Thyroid gland (tissue), 4 donors: ENCODE measurements at regions not wholly inside any gene's neighbourhood (a gene's known extent, or its start where the extent isn't known, plus 50 kb on each side); places are given as distances from the start of the nearest gene placed in this dataset.

ENCODE experiments used
- DNase-seq, 2 donors: peaks; one replicate each; pipeline ENCODE4 v3.0.0-alpha.2; 2019
- H3K27ac ChIP-seq, 3 donors: fragments of 200-600 bp; sonication (generic); 1 replicate in 2 of 3; 2 replicates in 1 of 3; pipeline ENCODE4 v1.5.1; 2016 to 2019; ENCODE audit warnings: mild to moderate bottlenecking in 1 of 3, moderate library complexity in 1 of 3
- H3K27me3 ChIP-seq: fragments of 200-600 bp; sonication (generic); one replicate; pipeline ENCODE4 v1.5.1; 2019
- H3K36me3 ChIP-seq, 2 donors: fragments of 200-600 bp; sonication (generic); one replicate each; pipeline ENCODE4 v1.5.1; 2016 to 2019
- H3K4me1 ChIP-seq, 2 donors: fragments of 200-600 bp; sonication (generic); one replicate each; pipeline ENCODE4 v1.5.1; 2017 to 2019
- H3K4me3 ChIP-seq, 3 donors: fragments of 200-600 bp; sonication (generic); replicated peaks in 1 of 3; 1 replicate in 2 of 3; 2 replicates in 1 of 3; pipeline ENCODE4 v1.5.1; 2016; ENCODE audit warnings: mild to moderate bottlenecking in 1 of 3
- H3K9me3 ChIP-seq: fragments of 200-600 bp; sonication (generic); one replicate; pipeline ENCODE4 v1.5.1; 2017
- CTCF ChIP-seq, 6 experiments: fragments of 200-600 bp in 3 of 6; fragments of 450-650 bp in 3 of 6; sonication (generic) in 3 of 6; IDR thresholded peaks; one replicate each; pipeline ENCODE4 v1.5.1; 2016 to 2019; ENCODE audit warnings: antibody characterized with exemption in 6 of 6, mild to moderate bottlenecking in 2 of 6, inconsistent platforms in 1 of 6, moderate library complexity in 1 of 6
- POLR2A ChIP-seq, 2 donors: fragments of 450-650 bp; IDR thresholded peaks; one replicate each; pipeline ENCODE4 v1.6.1; 2017; ENCODE audit warnings: antibody characterized with exemption in 2 of 2, mild to moderate bottlenecking in 2 of 2, moderate library complexity in 1 of 2
- WGBS, 2 donors: methylation state at CpG; one replicate each; pipeline ENCODE4 v1.1.5; 2017; 5-methylcytosine and 5-hydroxymethylcytosine counted together
- intact Hi-C: fragments of 100-400 bp; cut with DNase I; formaldehyde crosslinking; loops from one replicate; pipeline ENCODE4 v1.15.1; 2023

DNA sequence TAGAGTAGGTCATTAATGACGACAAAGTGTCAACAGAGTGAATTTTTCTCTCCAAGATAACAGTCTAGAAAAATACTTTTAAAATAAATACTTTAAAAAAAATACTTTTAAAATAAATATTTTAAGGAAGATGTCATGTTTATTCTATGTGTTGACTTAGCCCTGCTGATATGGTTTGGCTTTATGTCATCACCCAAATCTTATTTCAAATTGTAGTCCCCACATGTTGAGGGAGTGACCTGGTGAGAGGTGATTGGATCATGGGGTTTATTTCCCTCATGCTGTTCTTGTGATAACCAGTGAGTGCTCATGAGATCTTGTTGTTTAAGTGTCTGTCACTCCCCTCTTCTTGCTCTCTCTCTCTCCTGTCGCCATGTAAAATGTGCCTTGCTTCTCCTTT lies 754.9 kb upstream of the SLIT2 start:
- 70 to 88% methylated on average over 2 of the region's 2 CpGs for WGBS, 2 donors
- Histone ChIP-seq H3K9me3 (no peaks in the 10 kb centered on the region), H3K36me3 (no peaks in the 10 kb centered on the region), H3K4me1 (no peaks in the 10 kb centered on the region), H3K27ac (no peak overlapping the region), H3K27me3 (no peaks in the 10 kb centered on the region), H3K4me3 (no peak overlapping the region)
- TF ChIP-seq CTCF (IDR thresholded peaks at IDR 0.05) (no peak), POLR2A (IDR thresholded peaks at IDR 0.05) (no peak)
- no peak for DNase-seq
- intact Hi-C loops, result no loop called here

GRCh38 chr4:19494961-19495360 lies 756.7 kb upstream of the SLIT2 start:
- TF ChIP-seq POLR2A (IDR thresholded peaks at IDR 0.05), result no peak
- no peak for TF ChIP-seq CTCF (IDR thresholded peaks at IDR 0.05)
- Histone ChIP-seq H3K27ac (no peak overlapping the region), H3K4me1 (no peaks in the 10 kb centered on the region), H3K9me3 (no peaks in the 10 kb centered on the region), H3K36me3 (no peaks in the 10 kb centered on the region), H3K27me3 (no peaks in the 10 kb centered on the region), H3K4me3 (no peak overlapping the region)
- intact Hi-C loops, result no loop called here
- no peak for DNase-seq

- H3K4me3 ChIP-seq, result no peak overlapping the region
- TF ChIP-seq POLR2A (IDR thresholded peaks at IDR 0.05) (no peak), CTCF (IDR thresholded peaks at IDR 0.05) (no peak)
- no peaks in the 10 kb centered on the region for H3K27me3 ChIP-seq
- no peaks in the 10 kb centered on the region for H3K9me3 ChIP-seq
- H3K27ac ChIP-seq, result no peak overlapping the region
- intact Hi-C loops, result no loop called here
- no peak for DNase-seq
- H3K4me1 ChIP-seq, result no peaks in the 10 kb centered on the region
- 94 to 97% methylated on average over 2 of the region's 2 CpGs for WGBS, 2 donors
- H3K36me3 ChIP-seq, result no peaks in the 10 kb centered on the region
Observed at GRCh38 chr4:19492606-19493005, 759.1 kb upstream of the SLIT2 start.

GRCh38 chr4:19486400-19486799 lies 765.3 kb upstream of the SLIT2 start:
- peak; percentile 15 to 24 for DNase-seq
- no peak overlapping the region for H3K27ac ChIP-seq
- peak in 4 of 6 experiments; percentile 20 to 27 (median 20) for TF ChIP-seq CTCF (IDR thresholded peaks at IDR 0.05)
- no peak for TF ChIP-seq POLR2A (IDR thresholded peaks at IDR 0.05)
- H3K4me3 ChIP-seq, result no peak overlapping the region
- no peaks in the 10 kb centered on the region for H3K36me3 ChIP-seq
- H3K27me3 ChIP-seq, result no peaks in the 10 kb centered on the region
- H3K4me1 ChIP-seq, result no peaks in the 10 kb centered on the region
- WGBS, 2 donors, result 22 to 33% methylated on average over 3 of the region's 3 CpGs
- no peaks in the 10 kb centered on the region for H3K9me3 ChIP-seq
- intact Hi-C loops, result no loop called here

DNA sequence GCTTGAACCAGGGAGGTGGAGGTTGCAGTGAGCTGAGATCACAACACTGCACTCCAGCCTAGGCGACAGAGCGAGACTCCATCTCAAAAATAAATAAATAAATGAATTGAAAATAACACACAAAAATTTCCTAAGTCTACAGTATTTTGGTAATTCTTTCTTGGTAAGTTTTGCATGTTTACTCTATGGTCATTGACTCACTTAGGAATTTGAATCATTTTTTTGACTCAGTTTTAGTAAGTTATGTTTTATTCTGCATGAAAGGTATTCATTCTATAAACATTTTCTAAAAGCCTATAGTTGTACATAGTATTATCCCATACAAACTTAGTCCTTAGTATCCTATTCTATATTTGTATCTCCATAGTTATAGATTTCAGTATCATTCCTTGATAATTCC lies 772.9 kb upstream of the SLIT2 start:
- WGBS, 2 donors, result 91 to 100% methylated on average over 2 of the region's 2 CpGs
- no peak for TF ChIP-seq CTCF (IDR thresholded peaks at IDR 0.05)
- no peak for TF ChIP-seq POLR2A (IDR thresholded peaks at IDR 0.05)
- Histone ChIP-seq H3K36me3 (no peaks in the 10 kb centered on the region), H3K4me3 (no peak overlapping the region), H3K4me1 (no peaks in the 10 kb centered on the region), H3K27ac (no peak overlapping the region), H3K9me3 (no peaks in the 10 kb centered on the region), H3K27me3 (no peaks in the 10 kb centered on the region)
- DNase-seq, result no peak
- intact Hi-C loops, result no loop called here
